ENCODE measurements at regions not wholly inside any gene's neighbourhood (a gene's known extent, or its start where the extent isn't known, plus 50 kb on each side); places are given as distances from the start of the nearest gene placed in this dataset.

DNA sequence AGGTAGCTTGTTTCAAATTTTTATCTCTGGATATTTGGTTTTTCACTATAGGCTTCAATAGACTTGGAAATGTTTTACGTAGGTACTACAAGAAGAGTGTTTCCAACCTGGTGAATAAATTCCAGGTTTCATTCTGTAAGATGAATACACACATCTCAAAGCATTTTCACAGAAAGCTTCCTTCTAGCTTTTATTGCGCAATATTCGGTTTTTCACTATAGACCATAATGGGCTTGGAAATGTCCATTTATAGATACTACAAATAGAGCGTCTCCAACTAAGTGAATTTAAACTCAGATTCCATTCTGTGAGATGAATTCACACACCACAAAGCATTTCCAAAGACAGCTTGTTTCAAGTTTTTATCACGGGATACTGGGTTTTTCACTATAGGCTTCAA is 857.7 kb upstream of the HS3ST1 start:
- Histone ChIP-seq H3K79me2 (ENCODE audit: control insufficient read depth, insufficient read depth, low read length) (no peaks in the 10 kb centered on the region), H2AFZ (ENCODE audit: low read depth, low read length) (no peak overlapping the region), H3K27me3 (ENCODE audit: control insufficient read depth in 2 of 2, insufficient read depth in 2 of 2, low read length in 2 of 2) (no peaks in the 10 kb centered on the region), H3K9me1 (ENCODE audit: control insufficient read depth, insufficient read depth, low read length) (no peaks in the 10 kb centered on the region), H3K9me3 (replicated peaks; ENCODE audit: control insufficient read depth, insufficient read depth, low read depth, low read length) (no peaks in the 10 kb centered on the region), H3K27ac (ENCODE audit: extremely low read depth, low read depth, low read length) (no peak overlapping the region), H3K36me3 (ENCODE audit: control insufficient read depth, insufficient read depth, low read length) (no peaks in the 10 kb centered on the region), H3K4me2 (ENCODE audit: insufficient read depth, low read length) (no peak overlapping the region), H3K9ac (ENCODE audit: insufficient read depth in 1 of 2, low read depth in 2 of 2, low read length in 2 of 2) (no peak overlapping the region), H3K4me3 (no peak overlapping the region), H3K4me1 (replicated peaks in 1 of 2; ENCODE audit: control insufficient read depth in 2 of 2, insufficient read depth in 2 of 2, low read length in 2 of 2) (no peaks in the 10 kb centered on the region), H4K20me1 (replicated peaks; ENCODE audit: control insufficient read depth, insufficient read depth, low read length) (no peaks in the 10 kb centered on the region)
- in situ Hi-C loops (cut with MboI), result no loop called here
- POLR2A ChIA-PET, result no interaction called here
- DNase-seq (ENCODE audit: extremely low read depth in 1 of 4, low spot score in 3 of 4) (no peak), FAIRE-seq (no peak), ATAC-seq (no peak)
- 2% methylated on average over 5 of the region's 5 CpGs for WGBS (ENCODE audit: insufficient coverage, low coverage, missing lambda C conversion rate)
- CTCF ChIA-PET (ENCODE audit: low intra/inter-chr PET ratio), result no interaction called here
- peak; percentile 88 for TF ChIP-seq CEBPB (tag; IDR thresholded peaks at IDR 0.05)
- no peak for TF ChIP-seq CEBPG (CRISPR knock-in tag; IDR thresholded peaks at IDR 0.05)
- peak; percentile 40 to 97; a peak in 3 of 4 replicates for TF ChIP-seq CEBPG (tag; conservative IDR thresholded peaks at IDR 0.05 in 1 of 2, IDR thresholded peaks at IDR 0.05 in 1 of 2)
- no peak for TF ChIP-seq ZNF586 (CRISPR knock-in tag; conservative IDR thresholded peaks at IDR 0.05)
- no peak for TF ChIP-seq OTX1 (CRISPR knock-in tag; IDR thresholded peaks at IDR 0.05)
- TF ChIP-seq, protein P1, sequence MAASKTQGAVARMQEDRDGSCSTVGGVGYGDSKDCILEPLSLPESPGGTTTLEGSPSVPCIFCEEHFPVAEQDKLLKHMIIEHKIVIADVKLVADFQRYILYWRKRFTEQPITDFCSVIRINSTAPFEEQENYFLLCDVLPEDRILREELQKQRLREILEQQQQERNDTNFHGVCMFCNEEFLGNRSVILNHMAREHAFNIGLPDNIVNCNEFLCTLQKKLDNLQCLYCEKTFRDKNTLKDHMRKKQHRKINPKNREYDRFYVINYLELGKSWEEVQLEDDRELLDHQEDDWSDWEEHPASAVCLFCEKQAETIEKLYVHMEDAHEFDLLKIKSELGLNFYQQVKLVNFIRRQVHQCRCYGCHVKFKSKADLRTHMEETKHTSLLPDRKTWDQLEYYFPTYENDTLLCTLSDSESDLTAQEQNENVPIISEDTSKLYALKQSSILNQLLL (CRISPR knock-in tag; IDR thresholded peaks at IDR 0.05; ENCODE audit: borderline replicate concordance), result no peak
- intact Hi-C loops (cut with micrococcal nuclease), result no loop called here
- no TSS peak for BruUV-seq (replicated peaks)

DNA sequence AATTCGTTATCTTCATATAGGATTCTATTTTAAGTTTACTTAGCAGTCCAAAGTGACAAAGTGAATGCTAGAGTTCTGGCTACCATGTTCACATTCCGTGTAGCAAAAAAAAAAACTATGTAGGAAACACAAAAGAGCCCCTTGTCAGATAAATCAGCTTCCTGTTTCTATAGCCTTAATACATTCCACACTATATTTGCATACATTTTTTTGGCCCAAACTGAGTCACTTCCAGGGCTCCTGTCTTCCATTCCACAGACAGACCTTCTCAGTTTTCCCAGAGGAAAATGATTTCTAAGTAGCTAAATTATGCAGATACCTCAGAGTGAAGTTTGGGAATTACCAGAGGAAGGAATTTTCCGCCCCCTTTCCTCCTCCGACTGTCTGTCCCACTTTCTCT is 841.9 kb upstream of the HS3ST1 start:
- Histone ChIP-seq H3K4me3 (no peak overlapping the region), H3K27ac (ENCODE audit: extremely low read depth, low read depth, low read length) (no peak overlapping the region), H3K79me2 (ENCODE audit: control insufficient read depth, insufficient read depth, low read length) (no peaks in the 10 kb centered on the region), H3K4me2 (ENCODE audit: insufficient read depth, low read length) (no peak overlapping the region), H3K9ac (ENCODE audit: insufficient read depth in 1 of 2, low read depth in 2 of 2, low read length in 2 of 2) (no peak overlapping the region), H4K20me1 (replicated peaks; ENCODE audit: control insufficient read depth, insufficient read depth, low read length) (no peaks in the 10 kb centered on the region), H3K9me1 (ENCODE audit: control insufficient read depth, insufficient read depth, low read length) (no peaks in the 10 kb centered on the region), H3K9me3 (replicated peaks; ENCODE audit: control insufficient read depth, insufficient read depth, low read depth, low read length) (no peaks in the 10 kb centered on the region), H2AFZ (ENCODE audit: low read depth, low read length) (no peak overlapping the region), H3K36me3 (ENCODE audit: control insufficient read depth, insufficient read depth, low read length) (no peaks in the 10 kb centered on the region), H3K4me1 (replicated peaks in 1 of 2; ENCODE audit: control insufficient read depth in 2 of 2, insufficient read depth in 2 of 2, low read length in 2 of 2) (no peaks in the 10 kb centered on the region), H3K27me3 (ENCODE audit: control insufficient read depth in 2 of 2, insufficient read depth in 2 of 2, low read length in 2 of 2) (no peaks in the 10 kb centered on the region)
- POLR2A ChIA-PET, result no interaction called here
- in situ Hi-C loops (cut with MboI), result no loop called here
- no TSS peak for BruUV-seq (replicated peaks)
- DNase-seq (ENCODE audit: extremely low read depth in 1 of 4, low spot score in 3 of 4) (no peak), ATAC-seq (no peak), FAIRE-seq (no peak)
- intact Hi-C loops (cut with micrococcal nuclease), result no loop called here
- WGBS (ENCODE audit: insufficient coverage, low coverage, missing lambda C conversion rate), result 3% methylated on average over 4 of the region's 4 CpGs
- CTCF ChIA-PET (ENCODE audit: low intra/inter-chr PET ratio), result no interaction called here
- TF ChIP-seq, protein P2, sequence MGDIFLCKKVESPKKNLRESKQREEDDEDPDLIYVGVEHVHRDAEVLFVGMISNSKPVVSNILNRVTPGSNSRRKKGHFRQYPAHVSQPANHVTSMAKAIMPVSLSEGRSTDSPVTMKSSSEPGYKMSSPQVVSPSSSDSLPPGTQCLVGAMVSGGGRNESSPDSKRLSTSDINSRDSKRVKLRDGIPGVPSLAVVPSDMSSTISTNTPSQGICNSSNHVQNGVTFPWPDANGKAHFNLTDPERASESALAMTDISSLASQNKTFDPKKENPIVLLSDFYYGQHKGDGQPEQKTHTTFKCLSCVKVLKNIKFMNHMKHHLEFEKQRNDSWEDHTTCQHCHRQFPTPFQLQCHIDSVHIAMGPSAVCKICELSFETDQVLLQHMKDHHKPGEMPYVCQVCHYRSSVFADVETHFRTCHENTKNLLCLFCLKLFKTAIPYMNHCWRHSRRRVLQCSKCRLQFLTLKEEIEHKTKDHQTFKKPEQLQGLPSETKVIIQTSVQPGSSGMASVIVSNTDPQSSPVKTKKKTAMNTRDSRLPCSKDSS (IDR thresholded peaks at IDR 0.05; ENCODE audit: low read depth, partially characterized antibody), result no peak
- TF ChIP-seq ZNF79 (CRISPR knock-in tag; IDR thresholded peaks at IDR 0.05; ENCODE audit: low read depth), result no peak
- TF ChIP-seq HNRNPK (IDR thresholded peaks at IDR 0.05; ENCODE audit: low read depth, low read length, poor library complexity, severe bottlenecking), result no peak
- TF ChIP-seq, protein P3, sequence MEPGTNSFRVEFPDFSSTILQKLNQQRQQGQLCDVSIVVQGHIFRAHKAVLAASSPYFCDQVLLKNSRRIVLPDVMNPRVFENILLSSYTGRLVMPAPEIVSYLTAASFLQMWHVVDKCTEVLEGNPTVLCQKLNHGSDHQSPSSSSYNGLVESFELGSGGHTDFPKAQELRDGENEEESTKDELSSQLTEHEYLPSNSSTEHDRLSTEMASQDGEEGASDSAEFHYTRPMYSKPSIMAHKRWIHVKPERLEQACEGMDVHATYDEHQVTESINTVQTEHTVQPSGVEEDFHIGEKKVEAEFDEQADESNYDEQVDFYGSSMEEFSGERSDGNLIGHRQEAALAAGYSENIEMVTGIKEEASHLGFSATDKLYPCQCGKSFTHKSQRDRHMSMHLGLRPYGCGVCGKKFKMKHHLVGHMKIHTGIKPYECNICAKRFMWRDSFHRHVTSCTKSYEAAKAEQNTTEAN (CRISPR knock-in tag; IDR thresholded peaks at IDR 0.05), result no peak

Data from K562 (cell line).